ENCODE measurements at regions not wholly inside any gene's neighbourhood (a gene's known extent, or its start where the extent isn't known, plus 50 kb on each side); places are given as distances from the start of the nearest gene placed in this dataset.

- no peak for DNase-seq (ENCODE audit: low read depth)
- no peak overlapping the region for H3K4me3 ChIP-seq (ENCODE audit: low read depth, low read length)
- TF ChIP-seq CTCF (IDR thresholded peaks at IDR 0.05; ENCODE audit: insufficient read depth, low read depth, low read length, missing control alignments) = no peak
These were observed 450.4 kb downstream of the GADD45G start for GRCh38 chr9:90055226-90055625.

DNA sequence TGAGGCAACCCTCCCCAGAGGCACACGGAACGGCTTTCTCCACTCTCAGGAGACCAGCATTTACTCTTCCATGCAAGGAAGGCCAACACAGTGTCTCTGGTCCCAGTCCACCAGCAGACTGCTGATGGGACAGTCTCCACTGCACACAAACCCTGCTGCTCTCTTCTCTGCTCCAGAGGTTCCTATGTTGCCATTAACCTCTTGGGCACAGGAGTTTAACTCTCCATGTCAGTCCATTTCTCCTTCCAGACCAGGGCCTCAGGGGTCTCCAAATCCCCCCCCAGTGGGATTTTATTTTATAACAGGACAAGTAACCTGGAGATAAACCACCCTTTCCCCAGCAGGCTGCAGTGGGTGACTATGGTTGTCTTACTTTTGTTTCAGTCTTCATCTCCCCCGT is 452.5 kb downstream of the GADD45G start:
- no peak for DNase-seq (ENCODE audit: low read depth)
- TF ChIP-seq CTCF (IDR thresholded peaks at IDR 0.05; ENCODE audit: insufficient read depth, low read depth, low read length, missing control alignments) = no peak
- no peak overlapping the region for H3K4me3 ChIP-seq (ENCODE audit: low read depth, low read length)

- H3K4me3 ChIP-seq (ENCODE audit: low read depth, low read length) = no peak overlapping the region
- DNase-seq (ENCODE audit: low read depth) = no peak
- TF ChIP-seq CTCF (IDR thresholded peaks at IDR 0.05; ENCODE audit: insufficient read depth, low read depth, low read length, missing control alignments) = no peak
These were observed 453.5 kb downstream of the GADD45G start for GRCh38 chr9:90058182-90058763.

GRCh38 chr9:90059436-90059835 is 454.6 kb downstream of the GADD45G start:
- no peak for DNase-seq (ENCODE audit: low read depth)
- no peak for TF ChIP-seq CTCF (IDR thresholded peaks at IDR 0.05; ENCODE audit: insufficient read depth, low read depth, low read length, missing control alignments)
- no peak overlapping the region for H3K4me3 ChIP-seq (ENCODE audit: low read depth, low read length)

DNA sequence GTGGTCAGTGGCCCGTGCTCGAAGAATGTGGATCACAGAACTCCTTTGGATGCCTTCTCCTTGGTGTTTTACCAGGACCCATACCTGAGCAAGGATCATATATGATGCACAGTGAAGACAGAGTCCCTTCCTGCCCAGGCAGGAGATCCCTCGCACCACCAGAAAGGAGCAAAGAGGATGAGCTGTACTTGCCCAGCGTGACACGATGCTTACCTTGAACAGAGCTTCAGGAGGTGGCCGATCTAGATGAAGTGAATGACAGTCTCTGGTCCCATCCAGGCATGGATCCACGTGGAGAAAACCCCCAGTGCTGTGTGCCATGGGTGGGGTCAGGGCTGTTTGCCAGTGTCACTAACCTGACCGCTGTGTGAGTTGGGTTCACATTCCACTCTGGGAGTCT is 455.4 kb downstream of the GADD45G start:
- H3K4me3 ChIP-seq (ENCODE audit: low read depth, low read length) = no peak overlapping the region
- DNase-seq (ENCODE audit: low read depth) = no peak
- TF ChIP-seq CTCF (IDR thresholded peaks at IDR 0.05; ENCODE audit: insufficient read depth, low read depth, low read length, missing control alignments) = no peak

DNA sequence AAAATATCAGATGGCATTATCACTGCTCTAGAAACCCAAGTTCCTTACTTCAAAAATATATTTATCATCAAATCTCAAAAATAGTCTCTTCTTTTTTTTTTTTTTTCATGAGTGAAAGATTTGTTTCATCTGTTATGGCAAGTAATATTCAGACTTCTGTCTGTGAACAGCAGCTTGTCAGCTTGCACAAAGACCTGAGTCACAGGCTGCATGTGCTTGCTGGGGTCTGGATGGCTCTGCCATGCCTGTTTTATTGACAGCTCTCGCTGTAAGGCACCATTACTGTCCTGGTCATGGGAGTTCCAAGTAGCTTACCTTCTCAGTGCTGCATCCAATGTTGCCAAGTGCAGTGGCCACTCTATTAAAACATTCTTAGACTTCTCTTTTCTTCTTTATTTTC is 456.4 kb downstream of the GADD45G start:
- H3K4me3 ChIP-seq (ENCODE audit: low read depth, low read length) = no peak overlapping the region
- no peak for TF ChIP-seq CTCF (IDR thresholded peaks at IDR 0.05; ENCODE audit: insufficient read depth, low read depth, low read length, missing control alignments)
- no peak for DNase-seq (ENCODE audit: low read depth)

- no peak for TF ChIP-seq CTCF (IDR thresholded peaks at IDR 0.05; ENCODE audit: insufficient read depth, low read depth, low read length, missing control alignments)
- DNase-seq (ENCODE audit: low read depth) = no peak
These were observed 458.2 kb downstream of the GADD45G start for GRCh38 chr9:90062982-90063381.

More at GRCh38 chr9:90062982-90063381, 458.2 kb downstream of the GADD45G start:
- no peak overlapping the region for H3K4me3 ChIP-seq (ENCODE audit: low read depth, low read length)

Measured in GM12865 (cell line).